Activated naive CD4-positive, alpha-beta T cell treated with anti-CD3 and anti-CD28 coated beads for 36 hours (primary cell): ENCODE measurements at regions not wholly inside any gene's neighbourhood (a gene's known extent, or its start where the extent isn't known, plus 50 kb on each side); places are given as distances from the start of the nearest gene placed in this dataset.
"Not testable (repeated sequence)": the region's sequence is repeated elsewhere in the genome, so short reads cannot be mapped to it uniquely, and the experiment has no call there.

Source experiments
- CTCF ChIA-PET: fragments of 350-600 bp; sonication (Branson Sonifier 250); formaldehyde crosslinking; loops from one replicate; lab custom pipeline; 2021; ENCODE audit warnings: antibody characterized with exemption; lab: Charles Lee
- DNase-seq: peaks from one replicate; pipeline ENCODE4 v3.0.0-alpha.2; 2020
- H3K27ac Mint-ChIP-seq: one replicate; pipeline ENCODE4 v1.8.0; 2021; ENCODE audit warnings: mild to moderate bottlenecking, mixed read lengths
- H3K27me3 Mint-ChIP-seq: one replicate; pipeline ENCODE4 v1.8.0; 2021; ENCODE audit warnings: low read depth, mixed read lengths
- H3K36me3 Mint-ChIP-seq: one replicate; pipeline ENCODE4 v1.8.0; 2021; ENCODE audit warnings: low read depth, mixed read lengths
- H3K4me1 Mint-ChIP-seq: one replicate; pipeline ENCODE4 v1.8.0; 2021; ENCODE audit warnings: low read depth, mixed read lengths
- H3K4me3 Mint-ChIP-seq: one replicate; pipeline ENCODE4 v1.8.0; 2021; ENCODE audit warnings: mild to moderate bottlenecking, moderate library complexity, mixed read lengths
- H3K9me3 Mint-ChIP-seq: one replicate; pipeline ENCODE4 v1.8.0; 2021; ENCODE audit warnings: mixed read lengths
- intact Hi-C: fragments of 100-400 bp; cut with micrococcal nuclease; formaldehyde crosslinking; loops from one replicate; pipeline ENCODE4 v1.15.1; 2023

- CTCF ChIA-PET = no interaction called here
- Mint-ChIP-seq H3K4me1 (no peaks in the 10 kb centered on the region), H3K27ac (no peak overlapping the region), H3K27me3 (no peaks in the 10 kb centered on the region), H3K9me3 (peaks cover 5% of the 10 kb centered on the region), H3K4me3 (no peak overlapping the region), H3K36me3 (no peaks in the 10 kb centered on the region)
- intact Hi-C loops = no loop called here
- no peak for DNase-seq
These were observed 797.3 kb upstream of the FRG1 start for GRCh38 chr4:189143263-189143952.

GRCh38 chr4:189147005-189147929 lies 793.4 kb upstream of the FRG1 start:
- Mint-ChIP-seq H3K27me3 (no peaks in the 10 kb centered on the region), H3K27ac (no peak overlapping the region), H3K4me1 (no peaks in the 10 kb centered on the region), H3K9me3 (peaks cover 16% of the 10 kb centered on the region), H3K36me3 (no peaks in the 10 kb centered on the region), H3K4me3 (no peak overlapping the region)
- intact Hi-C loops = no loop called here
- no peak for DNase-seq
- CTCF ChIA-PET = no interaction called here

- intact Hi-C loops, H3K27me3 Mint-ChIP-seq, H3K36me3 Mint-ChIP-seq, H3K4me3 Mint-ChIP-seq, DNase-seq, H3K4me1 Mint-ChIP-seq, CTCF ChIA-PET, H3K27ac Mint-ChIP-seq: not testable (repeated sequence)
- H3K9me3 Mint-ChIP-seq = peaks cover 13% of the 10 kb centered on the region
These were observed 785.6 kb upstream of the FRG1 start for GRCh38 chr4:189155083-189155482.

GRCh38 chr4:189162073-189162789 lies 778.4 kb upstream of the FRG1 start:
- Mint-ChIP-seq H3K4me3 (no peak overlapping the region), H3K9me3 (peaks cover 2% of the 10 kb centered on the region), H3K27ac (no peak overlapping the region), H3K27me3 (no peaks in the 10 kb centered on the region), H3K36me3 (no peaks in the 10 kb centered on the region), H3K4me1 (no peaks in the 10 kb centered on the region)
- DNase-seq = no peak
- CTCF ChIA-PET = no interaction called here
- intact Hi-C loops = no loop called here

GRCh38 chr4:189162888-189163287 lies 777.8 kb upstream of the FRG1 start:
- peaks cover 2% of the 10 kb centered on the region for H3K9me3 Mint-ChIP-seq
- DNase-seq = no peak
- intact Hi-C loops = no loop called here
- CTCF ChIA-PET = no interaction called here
- no peaks in the 10 kb centered on the region for H3K36me3 Mint-ChIP-seq
- H3K4me3 Mint-ChIP-seq = no peak overlapping the region
- no peaks in the 10 kb centered on the region for H3K27me3 Mint-ChIP-seq
- no peaks in the 10 kb centered on the region for H3K4me1 Mint-ChIP-seq
- no peak overlapping the region for H3K27ac Mint-ChIP-seq

GRCh38 chr4:189176002-189176401 lies 764.7 kb upstream of the FRG1 start:
- no peaks in the 10 kb centered on the region for H3K27me3 Mint-ChIP-seq
- H3K4me3 Mint-ChIP-seq = no peak overlapping the region
- no peak overlapping the region for H3K27ac Mint-ChIP-seq
- intact Hi-C loops = no loop called here
- H3K36me3 Mint-ChIP-seq = no peaks in the 10 kb centered on the region
- CTCF ChIA-PET = no interaction called here
- peaks cover 4% of the 10 kb centered on the region for H3K9me3 Mint-ChIP-seq
- H3K4me1 Mint-ChIP-seq = no peaks in the 10 kb centered on the region
- no peak for DNase-seq

GRCh38 chr4:189177130-189177529 lies 763.5 kb upstream of the FRG1 start:
- Mint-ChIP-seq H3K9me3 (no peaks in the 10 kb centered on the region), H3K4me1 (no peaks in the 10 kb centered on the region), H3K36me3 (no peaks in the 10 kb centered on the region), H3K4me3 (no peak overlapping the region), H3K27ac (no peak overlapping the region), H3K27me3 (no peaks in the 10 kb centered on the region)
- CTCF ChIA-PET = no interaction called here
- intact Hi-C loops = no loop called here
- no peak for DNase-seq

GRCh38 chr4:189178125-189178746 lies 762.4 kb upstream of the FRG1 start:
- Mint-ChIP-seq H3K27me3 (no peaks in the 10 kb centered on the region), H3K27ac (no peak overlapping the region), H3K9me3 (no peaks in the 10 kb centered on the region), H3K4me1 (no peaks in the 10 kb centered on the region), H3K4me3 (no peak overlapping the region), H3K36me3 (no peaks in the 10 kb centered on the region)
- CTCF ChIA-PET = no interaction called here
- intact Hi-C loops = no loop called here
- no peak for DNase-seq

GRCh38 chr4:189185810-189186432 lies 754.8 kb upstream of the FRG1 start:
- Mint-ChIP-seq H3K4me3 (no peak overlapping the region), H3K27me3 (no peaks in the 10 kb centered on the region), H3K9me3 (peaks cover 14% of the 10 kb centered on the region), H3K36me3 (peaks cover 2% of the 10 kb centered on the region), H3K4me1 (no peaks in the 10 kb centered on the region), H3K27ac (no peak overlapping the region)
- DNase-seq = no peak
- intact Hi-C loops = no loop called here
- CTCF ChIA-PET = no interaction called here

- Mint-ChIP-seq H3K27me3 (no peaks in the 10 kb centered on the region), H3K9me3 (peaks cover 23% of the 10 kb centered on the region), H3K4me3 (no peak overlapping the region), H3K4me1 (no peaks in the 10 kb centered on the region), H3K27ac (no peak overlapping the region), H3K36me3 (peaks cover 2% of the 10 kb centered on the region)
- intact Hi-C loops = no loop called here
- DNase-seq = no peak
- CTCF ChIA-PET = no interaction called here
These were observed 753.1 kb upstream of the FRG1 start for GRCh38 chr4:189187531-189188052.

GRCh38 chr4:189198624-189199023 lies 742.0 kb upstream of the FRG1 start:
- peaks cover 8% of the 10 kb centered on the region for H3K27me3 Mint-ChIP-seq
- intact Hi-C loops = no loop called here

GRCh38 chr4:189200353-189200752 lies 740.3 kb upstream of the FRG1 start:
- Mint-ChIP-seq H3K4me3 (no peak overlapping the region), H3K9me3 (no peaks in the 10 kb centered on the region), H3K36me3 (no peaks in the 10 kb centered on the region), H3K4me1 (peaks cover 4% of the 10 kb centered on the region), H3K27me3 (peaks cover 8% of the 10 kb centered on the region), H3K27ac (no peak overlapping the region)
- CTCF ChIA-PET = no interaction called here
- no peak for DNase-seq
- intact Hi-C loops = no loop called here

More at GRCh38 chr4:189198624-189199023, 742.0 kb upstream of the FRG1 start:
- Mint-ChIP-seq H3K9me3 (no peaks in the 10 kb centered on the region), H3K4me3 (no peak overlapping the region), H3K27ac (no peak overlapping the region), H3K36me3 (no peaks in the 10 kb centered on the region), H3K4me1 (peaks cover 4% of the 10 kb centered on the region)
- CTCF ChIA-PET = no interaction called here
- no peak for DNase-seq
